ENCODE measurements at regions not wholly inside any gene's neighbourhood (a gene's known extent, or its start where the extent isn't known, plus 50 kb on each side); places are given as distances from the start of the nearest gene placed in this dataset.

DNA sequence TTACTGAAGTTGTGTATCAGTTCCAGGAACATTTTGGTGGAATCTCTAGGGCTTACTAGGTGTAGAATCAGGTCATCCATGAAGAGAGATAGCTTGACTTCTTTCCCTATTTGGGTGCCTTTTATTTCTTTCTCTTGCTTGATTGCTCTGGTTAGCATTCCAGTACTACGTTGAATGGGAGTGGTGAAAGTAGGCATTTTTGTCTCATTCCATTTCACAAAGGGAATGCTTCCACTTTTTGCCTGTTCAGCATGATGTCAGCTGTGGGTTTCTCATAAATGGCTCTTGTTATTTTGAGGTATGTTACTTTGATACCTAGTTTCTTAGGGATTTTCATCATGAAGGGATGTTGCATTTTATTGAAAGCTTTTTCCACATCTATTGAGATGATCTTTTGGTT, 195.3 kb downstream of the MOXD1 start:
- TF ChIP-seq CTCF (conservative IDR thresholded peaks at IDR 0.05; ENCODE audit: low read length), result no peak
- TF ChIP-seq EZH2phosphoT487 (IDR thresholded peaks at IDR 0.05; ENCODE audit: borderline replicate concordance, low read depth, low read length), result no peak
